ENCODE measurements at regions not wholly inside any gene's neighbourhood (a gene's known extent, or its start where the extent isn't known, plus 50 kb on each side); places are given as distances from the start of the nearest gene placed in this dataset.

DNA sequence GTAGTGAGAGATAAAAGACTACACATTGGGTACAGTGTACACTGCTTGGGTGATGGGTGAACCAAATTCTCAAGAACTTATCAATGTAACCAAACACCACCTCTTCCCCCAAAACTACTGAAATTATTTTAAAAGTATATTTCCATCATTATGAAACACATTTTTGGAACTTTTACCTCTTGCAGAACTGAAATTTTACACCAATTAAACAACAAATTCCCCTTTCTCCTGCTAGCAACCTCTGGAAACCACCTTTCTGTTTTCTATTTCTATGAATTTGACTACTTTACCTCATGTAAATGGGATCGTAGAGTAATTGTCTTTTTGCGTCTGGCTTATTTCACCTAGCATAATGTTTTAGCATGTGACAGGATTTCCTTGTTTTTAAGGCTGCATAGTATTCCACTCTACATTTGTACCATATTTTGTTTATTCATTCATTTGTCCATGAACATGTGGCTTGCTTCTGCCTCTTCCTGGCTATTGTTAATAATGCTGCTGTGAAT lies 149.9 kb upstream of the PHACTR1 start:
- Histone ChIP-seq H3K27me3 (no peaks in the 10 kb centered on the region), H3K36me3 (no peaks in the 10 kb centered on the region), H3K4me3 (no peak overlapping the region), H3K9me3 (peaks cover 6% of the 10 kb centered on the region)
- no peak for DNase-seq

DNA sequence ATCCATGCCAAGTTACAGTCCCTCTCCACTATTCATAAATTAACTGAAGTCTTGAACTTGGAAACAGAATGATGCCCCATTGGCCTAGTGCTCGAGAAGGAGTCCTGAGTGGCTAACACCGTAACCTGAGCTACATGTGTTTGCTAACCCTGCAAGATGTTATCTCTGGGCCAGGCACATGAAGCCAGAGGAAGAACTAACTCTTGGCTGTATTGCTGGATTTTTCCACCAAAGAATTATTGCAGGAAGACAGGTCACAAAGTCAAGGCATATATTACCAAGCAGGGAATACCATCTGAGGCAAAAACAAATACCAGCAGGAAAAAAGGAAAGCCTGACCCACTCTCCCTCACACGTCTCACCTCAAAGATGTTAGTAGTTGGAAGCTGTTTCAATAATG lies 148.9 kb upstream of the PHACTR1 start:
- Histone ChIP-seq H3K4me3 (no peak overlapping the region), H3K9me3 (no peaks in the 10 kb centered on the region), H3K27me3 (no peaks in the 10 kb centered on the region), H3K36me3 (no peaks in the 10 kb centered on the region)
- no peak for DNase-seq

DNA sequence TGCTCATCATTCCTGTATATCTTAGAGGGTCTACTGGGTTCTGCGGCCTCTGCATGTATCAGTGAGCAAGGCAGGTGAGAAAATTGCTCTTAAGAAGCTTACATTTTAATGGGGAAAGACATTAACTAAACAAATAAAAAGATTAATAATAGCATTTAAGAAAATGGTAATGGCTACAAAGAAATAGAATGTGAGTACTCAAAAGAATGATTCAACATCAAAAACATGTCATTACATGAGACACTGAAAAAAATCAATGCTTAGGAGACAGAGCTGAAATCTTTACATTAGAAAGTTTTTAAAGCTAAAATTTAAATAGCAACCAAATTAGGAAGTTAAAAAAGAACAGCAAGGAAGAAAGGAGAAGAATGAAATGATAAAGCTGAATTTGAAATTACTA lies 146.9 kb upstream of the PHACTR1 start:
- DNase-seq: no peak
- no peak overlapping the region for H3K4me3 ChIP-seq
- no peaks in the 10 kb centered on the region for H3K36me3 ChIP-seq
- H3K9me3 ChIP-seq: peaks cover 5% of the 10 kb centered on the region
- no peaks in the 10 kb centered on the region for H3K27me3 ChIP-seq

DNA sequence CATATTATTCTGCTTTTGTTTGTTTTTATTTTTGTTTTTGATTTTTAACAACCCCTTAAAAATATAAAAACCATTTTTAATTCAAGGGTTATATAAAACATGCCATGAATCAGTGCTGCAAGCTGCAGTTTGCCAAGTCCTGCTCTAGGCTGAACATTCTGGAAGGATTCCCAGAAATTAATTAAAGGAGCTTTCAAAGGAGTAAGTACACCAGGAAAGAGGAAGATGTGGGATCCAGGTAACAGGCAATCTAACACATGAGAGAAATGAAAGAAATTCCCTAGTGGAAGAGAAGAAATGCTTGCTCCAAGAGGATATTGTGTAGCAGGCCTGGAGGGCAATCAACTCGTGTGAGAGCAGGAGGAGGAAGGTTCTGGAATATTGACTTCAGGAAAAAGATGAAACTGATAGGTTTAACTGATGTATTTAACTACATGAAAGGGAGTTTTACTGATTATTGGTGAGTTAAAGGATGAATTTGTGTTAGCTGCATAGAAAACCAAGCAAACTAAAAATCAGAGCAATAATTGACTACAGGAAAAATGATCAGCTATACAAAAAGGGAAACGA lies 146.0 kb upstream of the PHACTR1 start:
- H3K36me3 ChIP-seq: no peaks in the 10 kb centered on the region
- H3K4me3 ChIP-seq: no peak overlapping the region
- no peaks in the 10 kb centered on the region for H3K27me3 ChIP-seq
- H3K9me3 ChIP-seq: peaks cover 5% of the 10 kb centered on the region
- DNase-seq: peak; percentile 45

DNA sequence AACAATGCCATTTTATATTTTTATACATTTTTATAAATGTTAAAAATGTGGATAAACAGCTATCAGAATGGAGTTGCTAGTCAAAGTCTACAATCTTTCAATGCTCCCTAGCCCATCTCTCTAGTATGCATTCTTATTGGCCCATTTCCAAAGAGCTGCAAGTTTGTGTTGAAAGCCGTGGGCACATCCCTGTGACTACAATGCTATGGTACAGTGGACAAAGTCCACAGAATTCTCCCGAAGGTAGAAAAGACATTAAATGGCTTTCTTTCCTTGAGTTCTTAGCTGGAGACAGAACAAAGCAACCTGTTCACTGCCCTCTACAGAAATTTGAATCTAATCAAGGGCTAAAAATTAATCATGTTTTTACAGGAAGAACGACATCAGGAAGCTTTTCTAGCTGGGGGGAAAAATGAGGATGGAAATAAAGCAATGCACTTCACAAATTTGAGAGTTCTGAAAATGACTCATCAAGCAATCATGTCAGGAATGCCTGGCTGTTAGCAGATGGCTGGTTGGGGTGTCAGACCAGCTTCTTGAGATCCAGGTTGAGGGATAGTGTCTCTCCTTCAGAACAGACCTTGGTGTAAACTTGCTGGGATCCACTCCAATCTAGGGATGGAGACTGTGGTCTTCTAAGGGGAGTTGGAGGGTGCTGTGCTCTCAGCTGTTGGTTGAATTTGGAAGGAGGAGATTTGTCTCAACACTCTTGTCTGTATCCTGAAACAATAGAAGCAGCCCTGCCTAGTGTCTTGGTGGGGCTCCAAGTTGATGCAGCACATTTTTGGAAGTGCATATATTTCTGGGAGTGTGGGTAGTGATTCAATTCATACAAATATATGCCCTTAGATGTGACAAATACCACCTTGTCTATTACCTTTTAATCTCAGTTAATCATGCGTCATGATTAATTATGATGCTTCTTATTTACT lies 143.4 kb upstream of the PHACTR1 start:
- Histone ChIP-seq H3K4me3 (no peak overlapping the region), H3K36me3 (no peaks in the 10 kb centered on the region), H3K9me3 (peaks cover 5% of the 10 kb centered on the region), H3K27me3 (no peaks in the 10 kb centered on the region)
- DNase-seq: peak; percentile 85

DNA sequence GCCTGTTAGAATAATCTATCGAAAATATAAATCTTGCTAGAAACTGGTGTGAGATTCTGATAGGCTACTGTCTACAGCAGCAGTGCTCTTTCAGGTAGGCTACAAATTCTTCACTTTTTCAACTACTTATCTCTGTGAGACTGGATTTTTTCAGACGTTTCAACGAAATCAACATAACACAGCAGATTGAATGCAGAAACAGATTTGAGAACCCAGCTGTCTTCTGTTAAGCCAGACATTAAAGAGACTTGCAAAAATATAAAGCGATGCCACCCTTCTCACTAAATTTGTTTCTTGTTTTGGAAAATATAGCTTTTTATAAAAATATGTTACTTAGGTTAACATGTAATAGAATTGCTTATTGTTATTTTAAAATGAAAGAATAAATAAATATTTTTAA lies 140.6 kb upstream of the PHACTR1 start:
- H3K9me3 ChIP-seq: peaks cover 5% of the 10 kb centered on the region
- DNase-seq: no peak
- no peaks in the 10 kb centered on the region for H3K36me3 ChIP-seq
- H3K27me3 ChIP-seq: no peaks in the 10 kb centered on the region
- no peak overlapping the region for H3K4me3 ChIP-seq

DNA sequence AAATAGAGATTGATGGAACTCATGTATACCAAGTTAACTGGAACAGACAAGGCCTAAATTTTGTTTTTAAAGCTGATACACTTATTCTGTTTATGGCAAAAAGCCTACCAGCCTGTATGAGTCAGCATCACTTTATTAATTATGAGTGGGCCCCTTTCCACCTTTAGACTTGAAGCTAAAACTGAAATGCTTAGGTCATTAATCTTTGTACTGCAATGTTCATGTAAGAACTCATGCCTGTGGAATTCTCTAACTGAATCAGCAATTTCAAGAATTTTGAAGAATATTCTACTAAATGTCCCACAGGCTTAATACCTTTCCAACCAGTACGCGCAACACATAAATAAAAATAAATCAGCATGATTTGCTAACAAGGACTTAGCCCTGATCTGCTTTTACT lies 140.2 kb upstream of the PHACTR1 start:
- no peak for DNase-seq
- peaks cover 5% of the 10 kb centered on the region for H3K9me3 ChIP-seq
- H3K36me3 ChIP-seq: no peaks in the 10 kb centered on the region
- H3K4me3 ChIP-seq: no peak overlapping the region
- no peaks in the 10 kb centered on the region for H3K27me3 ChIP-seq

DNA sequence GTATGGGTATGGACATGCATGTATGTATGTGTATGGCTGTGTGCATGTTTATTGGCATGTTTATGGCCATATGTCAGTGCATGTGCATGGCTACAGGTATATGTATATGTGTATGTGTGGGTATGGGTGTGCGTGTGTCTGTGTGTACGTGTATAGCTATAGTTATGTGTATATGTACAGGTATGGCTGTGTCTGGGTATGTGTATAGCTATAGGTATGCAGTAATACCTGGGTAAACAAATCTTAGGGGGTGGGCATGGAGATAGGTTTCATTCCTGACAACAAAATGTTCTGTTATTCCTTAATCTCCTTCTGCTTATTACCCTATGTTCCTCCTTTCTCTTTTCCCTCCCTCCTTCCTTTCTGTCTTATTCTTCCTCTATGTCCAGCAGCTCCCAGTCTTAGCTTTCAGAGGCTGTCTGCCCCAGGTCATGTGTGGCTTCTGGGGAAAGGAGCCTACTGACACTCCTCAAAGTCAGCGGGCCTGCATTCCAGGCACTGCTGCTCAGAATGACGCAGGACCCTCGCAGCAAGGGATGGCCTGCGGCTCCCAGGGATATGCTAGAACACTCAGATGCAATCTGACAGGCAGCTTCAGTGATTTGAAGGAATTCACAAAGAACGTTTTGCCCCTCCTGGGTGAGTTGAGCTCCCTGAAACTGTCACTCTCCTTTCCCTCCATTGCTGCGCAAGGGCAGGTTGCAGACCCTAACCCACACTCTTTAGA lies 139.3 kb upstream of the PHACTR1 start:
- peaks cover 5% of the 10 kb centered on the region for H3K9me3 ChIP-seq
- H3K27me3 ChIP-seq: no peaks in the 10 kb centered on the region
- H3K36me3 ChIP-seq: no peaks in the 10 kb centered on the region
- DNase-seq: no peak
- H3K4me3 ChIP-seq: no peak overlapping the region

DNA sequence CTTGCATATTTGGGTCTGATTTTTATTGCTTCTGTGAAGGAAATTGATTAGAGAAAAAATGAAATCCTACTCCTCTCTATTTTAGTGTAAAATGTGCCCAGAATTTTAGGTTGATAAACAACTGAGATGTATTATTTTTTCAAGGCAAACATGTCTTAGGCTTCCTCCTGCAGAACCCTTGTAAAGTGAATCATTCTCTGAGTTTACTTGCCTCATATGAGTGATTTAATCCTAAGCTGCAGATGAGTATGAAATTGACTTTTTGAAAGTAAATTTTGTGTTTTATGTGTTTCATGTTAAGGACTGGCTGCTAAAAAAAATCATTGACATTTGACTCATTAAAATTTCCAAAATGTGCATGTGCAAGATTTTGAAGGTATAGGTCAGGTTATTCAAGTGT lies 138.5 kb upstream of the PHACTR1 start:
- Histone ChIP-seq H3K4me3 (no peak overlapping the region), H3K36me3 (no peaks in the 10 kb centered on the region), H3K27me3 (no peaks in the 10 kb centered on the region), H3K9me3 (peaks cover 5% of the 10 kb centered on the region)
- DNase-seq: no peak

DNA sequence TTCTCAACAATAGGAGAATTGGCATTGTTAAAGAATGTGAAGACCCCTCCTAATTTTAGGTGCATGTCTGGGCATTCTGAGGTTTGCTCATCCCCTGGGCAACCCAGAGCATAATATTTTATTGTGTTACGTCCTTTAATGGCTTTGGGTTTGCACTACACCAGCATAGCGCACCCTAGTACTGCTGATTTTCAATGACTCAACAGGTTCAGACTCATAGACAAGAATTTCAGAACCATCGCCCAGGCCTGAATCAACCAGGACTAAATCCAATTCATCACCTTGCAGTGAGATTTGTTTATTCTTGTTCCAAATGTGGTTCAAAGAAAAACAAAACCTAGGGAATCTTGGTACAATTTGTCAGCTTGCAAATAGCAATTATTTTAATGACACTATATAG lies 137.8 kb upstream of the PHACTR1 start:
- Histone ChIP-seq H3K36me3 (no peaks in the 10 kb centered on the region), H3K9me3 (peaks cover 3% of the 10 kb centered on the region), H3K27me3 (no peaks in the 10 kb centered on the region), H3K4me3 (no peak overlapping the region)
- DNase-seq: peak; percentile 81

DNA sequence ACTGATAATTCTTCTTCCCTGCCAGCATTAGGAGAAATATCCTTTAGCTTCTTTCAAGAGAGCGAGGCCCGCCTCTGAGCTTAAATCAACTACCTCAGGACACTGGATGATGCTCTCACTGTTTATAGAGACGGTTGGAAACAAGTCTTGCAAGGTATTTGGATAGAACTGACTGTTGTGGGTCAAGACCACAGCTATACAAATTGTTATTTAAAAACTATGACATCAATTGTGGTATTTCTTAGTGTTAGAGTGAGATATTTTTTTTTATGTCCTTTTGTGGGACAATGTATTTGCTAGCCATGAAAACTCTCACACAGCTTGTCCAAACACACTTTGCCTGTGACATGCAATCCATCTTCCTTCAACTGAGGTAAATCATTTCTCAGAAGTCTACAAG lies 136.3 kb upstream of the PHACTR1 start:
- Histone ChIP-seq H3K27me3 (no peaks in the 10 kb centered on the region), H3K4me3 (no peak overlapping the region), H3K9me3 (no peaks in the 10 kb centered on the region), H3K36me3 (no peaks in the 10 kb centered on the region)
- DNase-seq: no peak

DNA sequence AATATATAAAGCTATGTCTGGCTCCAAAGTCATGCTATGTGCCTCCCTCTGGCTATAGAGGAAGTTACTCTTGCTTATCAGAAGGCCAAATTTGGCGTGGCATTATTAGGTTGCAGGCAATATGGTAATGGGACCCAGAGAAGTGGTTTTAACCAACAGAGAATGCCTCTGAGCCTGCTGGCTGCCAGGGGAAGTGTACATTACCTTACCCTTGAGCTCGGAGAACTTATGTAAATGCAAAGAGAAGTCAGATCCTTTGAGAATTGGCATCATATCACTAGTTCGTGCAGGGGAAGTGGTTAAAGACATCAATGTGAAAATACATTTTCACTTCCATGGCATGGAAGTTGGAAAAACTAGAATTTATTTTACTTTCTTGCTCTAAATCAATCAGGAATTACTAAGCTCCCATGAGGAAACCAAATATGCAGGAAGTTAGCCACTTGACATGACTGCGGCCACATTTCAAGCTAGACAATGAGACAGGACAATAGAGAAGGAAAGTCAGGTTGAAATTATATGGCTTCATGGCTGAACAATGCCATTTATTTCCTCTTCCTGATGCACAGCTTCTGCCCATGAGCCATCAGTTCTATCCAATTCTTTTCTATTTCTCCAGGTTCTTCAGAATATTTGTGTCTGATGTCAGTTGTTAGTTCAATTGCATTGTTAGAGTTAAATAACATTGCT lies 134.0 kb upstream of the PHACTR1 start:
- DNase-seq: no peak
- no peaks in the 10 kb centered on the region for H3K27me3 ChIP-seq
- H3K36me3 ChIP-seq: no peaks in the 10 kb centered on the region
- H3K4me3 ChIP-seq: no peak overlapping the region
- H3K9me3 ChIP-seq: no peaks in the 10 kb centered on the region

DNA sequence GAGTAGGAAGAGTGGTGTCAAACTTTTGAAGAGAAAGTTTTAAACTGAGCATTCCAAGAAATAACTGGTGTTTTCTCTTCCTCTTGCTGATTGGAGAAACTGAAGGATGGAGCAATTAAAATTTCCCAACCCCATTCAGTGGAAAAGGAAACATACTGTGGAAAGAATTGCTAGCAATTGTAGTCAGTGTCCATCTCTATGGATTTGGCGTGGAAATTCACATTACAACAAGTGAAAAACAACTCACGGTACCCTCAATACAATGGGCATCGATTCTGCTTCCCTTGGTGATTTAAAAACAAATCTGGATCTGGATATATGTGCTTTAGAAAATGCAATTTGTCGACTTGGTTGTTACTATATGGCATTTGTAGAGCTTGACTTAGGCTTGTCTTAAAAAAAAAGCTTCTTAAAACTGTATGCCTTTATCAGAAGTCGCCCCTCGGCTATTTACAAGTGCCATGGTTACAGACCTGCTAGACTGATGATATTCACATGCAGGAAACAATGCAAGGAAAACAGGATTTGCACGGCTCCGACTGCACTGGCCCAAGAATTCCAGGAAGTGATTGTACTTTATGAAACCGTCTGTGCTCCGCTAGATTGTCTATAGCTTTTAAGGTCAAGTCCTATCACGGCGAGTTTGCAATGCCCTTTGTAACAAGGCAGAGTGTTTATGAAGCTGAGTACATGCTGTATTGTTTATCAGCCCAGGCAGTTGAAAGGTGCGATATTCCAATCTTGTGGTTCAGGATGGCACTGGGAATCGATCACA lies 131.7 kb upstream of the PHACTR1 start:
- no peak for DNase-seq
- Histone ChIP-seq H3K9me3 (no peaks in the 10 kb centered on the region), H3K36me3 (no peaks in the 10 kb centered on the region), H3K27me3 (no peaks in the 10 kb centered on the region), H3K4me3 (no peak overlapping the region)

DNA sequence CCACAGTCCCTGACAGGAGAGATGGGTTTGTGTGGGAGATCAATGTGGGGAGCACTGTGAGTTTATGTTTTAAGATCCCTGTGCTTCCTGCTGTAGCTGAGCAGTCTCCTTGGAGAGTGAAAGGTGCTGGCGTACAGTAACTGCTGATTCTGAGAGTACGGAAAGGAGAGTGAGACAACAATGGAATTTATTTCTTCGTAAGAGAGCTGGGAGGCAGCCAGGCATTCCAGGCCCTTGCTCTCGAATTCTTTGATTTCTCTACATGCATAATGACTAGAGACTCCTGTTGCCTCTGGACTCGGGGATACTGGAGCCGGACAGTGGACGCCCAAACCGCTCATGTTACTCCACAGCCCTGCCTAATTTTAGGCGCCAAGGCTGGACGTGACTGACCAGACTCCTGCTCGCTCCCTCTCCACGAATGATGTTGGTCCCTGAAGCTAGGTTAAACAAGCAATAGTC lies 131.0 kb upstream of the PHACTR1 start:
- H3K36me3 ChIP-seq: no peaks in the 10 kb centered on the region
- no peak for DNase-seq

DNA sequence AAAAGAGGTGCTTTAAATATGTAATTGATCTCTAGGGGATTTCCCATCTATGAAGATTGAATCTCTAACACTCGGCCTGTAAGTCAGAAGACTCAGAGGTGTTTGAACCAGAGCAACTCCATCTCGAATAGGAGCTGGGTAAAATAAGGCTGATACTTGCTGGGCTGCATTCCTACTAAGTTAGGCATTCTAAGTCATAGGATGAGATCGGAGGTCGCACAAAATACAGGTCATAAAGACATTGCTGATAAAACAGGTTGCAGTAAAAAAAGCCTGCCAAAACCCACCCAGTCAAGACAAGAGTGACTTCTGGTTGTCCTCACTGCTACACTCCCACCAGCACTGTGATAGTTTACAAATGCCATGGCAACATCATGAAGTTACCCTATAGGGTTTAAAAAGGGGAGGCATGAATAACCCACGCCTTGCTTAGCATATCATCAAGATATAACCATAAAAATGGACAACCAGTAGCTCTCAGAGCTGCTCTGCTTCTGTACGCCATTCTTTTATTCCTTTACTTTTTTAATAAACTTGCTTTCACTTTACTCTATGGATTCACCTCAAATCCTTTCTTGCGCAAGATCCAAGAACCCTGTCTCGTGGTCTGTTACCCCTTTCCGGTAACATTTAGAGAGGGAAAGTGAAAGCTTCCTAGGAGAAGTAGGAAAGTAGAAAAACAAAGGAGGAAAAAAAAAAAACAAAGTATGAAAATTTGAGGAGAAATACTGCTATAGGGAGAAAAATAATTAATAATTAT lies 129.7 kb upstream of the PHACTR1 start:
- DNase-seq: no peak

More for the DNA sequence above, 131.0 kb upstream of the PHACTR1 start:
- Histone ChIP-seq H3K27me3 (no peaks in the 10 kb centered on the region), H3K9me3 (no peaks in the 10 kb centered on the region), H3K4me3 (no peak overlapping the region)

More for the DNA sequence above, 129.7 kb upstream of the PHACTR1 start:
- H3K36me3 ChIP-seq: no peaks in the 10 kb centered on the region
- H3K27me3 ChIP-seq: no peaks in the 10 kb centered on the region
- H3K4me3 ChIP-seq: no peak overlapping the region
- H3K9me3 ChIP-seq: no peaks in the 10 kb centered on the region
